ENCODE measurements at regions not wholly inside any gene's neighbourhood (a gene's known extent, or its start where the extent isn't known, plus 50 kb on each side); places are given as distances from the start of the nearest gene placed in this dataset.

GRCh38 chr4:153931804-153932203, 142.9 kb upstream of the SFRP2 start:
- peak; percentile 18 for DNase-seq (ENCODE audit: low read depth)

DNA sequence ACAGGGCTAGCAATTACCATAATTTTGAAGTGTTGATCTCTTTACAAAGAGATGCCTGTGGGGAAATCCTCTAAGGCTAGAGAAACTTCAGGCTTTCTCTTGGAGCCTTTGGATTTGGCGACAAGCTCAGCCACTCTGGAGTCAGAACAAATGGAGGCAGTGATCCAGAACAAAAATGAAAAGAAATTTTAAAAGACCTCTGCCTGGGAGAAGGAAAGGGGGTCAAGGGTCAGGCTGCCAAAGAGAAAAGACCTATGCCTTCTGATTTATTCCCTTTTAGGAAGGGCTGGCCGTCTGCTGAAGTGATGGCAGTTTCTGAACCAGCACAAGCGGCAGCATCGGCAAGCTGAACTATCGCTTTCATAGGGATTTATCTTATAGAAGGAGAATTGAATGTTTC, 140.8 kb upstream of the SFRP2 start:
- DNase-seq (ENCODE audit: low read depth) = no peak
- TF ChIP-seq CTCF (conservative IDR thresholded peaks at IDR 0.05; ENCODE audit: low read depth, low read length) = no peak
- no peak overlapping the region for H3K4me3 ChIP-seq (ENCODE audit: low read length)

More at GRCh38 chr4:153931804-153932203, 142.9 kb upstream of the SFRP2 start:
- TF ChIP-seq CTCF (conservative IDR thresholded peaks at IDR 0.05; ENCODE audit: low read depth, low read length) = no peak
- no peak overlapping the region for H3K4me3 ChIP-seq (ENCODE audit: low read length)

DNA sequence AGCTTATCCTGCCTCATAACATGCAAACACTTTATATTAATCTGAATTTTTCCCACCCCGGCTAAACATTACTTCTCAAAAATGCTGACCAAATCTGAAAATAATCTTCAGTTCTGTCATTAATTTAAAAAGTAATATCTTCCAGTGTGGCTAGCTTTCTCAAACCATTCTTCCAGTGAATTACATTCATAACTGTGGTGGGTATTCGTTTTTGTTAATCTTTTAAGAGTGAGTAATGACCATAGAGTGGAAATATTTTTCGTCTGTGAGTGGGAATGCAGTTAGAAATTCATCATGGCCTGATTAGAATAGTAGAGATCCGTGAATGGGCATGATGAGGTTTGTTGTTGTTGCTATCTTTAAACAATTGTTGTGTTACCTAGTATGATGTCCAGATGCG, 138.6 kb upstream of the SFRP2 start:
- TF ChIP-seq CTCF (conservative IDR thresholded peaks at IDR 0.05; ENCODE audit: low read depth, low read length) = no peak
- no peak overlapping the region for H3K4me3 ChIP-seq (ENCODE audit: low read length)
- peak; percentile 8 for DNase-seq (ENCODE audit: low read depth)

DNA sequence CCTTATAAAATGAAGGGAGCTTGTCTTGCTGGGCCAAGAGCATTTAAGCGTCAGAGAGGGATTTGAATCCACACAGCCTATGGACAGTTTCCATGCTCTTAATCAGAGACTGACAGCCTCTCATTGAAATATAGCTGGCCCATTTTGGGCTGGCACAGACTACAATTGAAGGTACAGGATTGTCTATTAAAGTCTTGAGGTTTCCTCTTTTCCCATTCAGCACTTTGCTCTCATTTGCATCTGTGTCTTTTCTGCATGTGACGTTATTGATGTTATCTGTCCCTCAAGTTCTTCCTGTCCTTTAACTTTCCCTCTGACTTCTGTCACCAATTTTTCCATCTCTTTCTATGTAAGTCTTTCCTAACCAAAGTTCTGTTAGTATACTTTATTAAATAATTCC, 133.3 kb upstream of the SFRP2 start:
- no peak for TF ChIP-seq CTCF (conservative IDR thresholded peaks at IDR 0.05; ENCODE audit: low read depth, low read length)
- H3K4me3 ChIP-seq (ENCODE audit: low read length) = no peak overlapping the region
- no peak for DNase-seq (ENCODE audit: low read depth)

GRCh38 chr4:153919667-153920066, 130.8 kb upstream of the SFRP2 start:
- TF ChIP-seq CTCF (conservative IDR thresholded peaks at IDR 0.05; ENCODE audit: low read depth, low read length) = no peak
- H3K4me3 ChIP-seq (ENCODE audit: low read length) = no peak overlapping the region
- DNase-seq (ENCODE audit: low read depth) = no peak

DNA sequence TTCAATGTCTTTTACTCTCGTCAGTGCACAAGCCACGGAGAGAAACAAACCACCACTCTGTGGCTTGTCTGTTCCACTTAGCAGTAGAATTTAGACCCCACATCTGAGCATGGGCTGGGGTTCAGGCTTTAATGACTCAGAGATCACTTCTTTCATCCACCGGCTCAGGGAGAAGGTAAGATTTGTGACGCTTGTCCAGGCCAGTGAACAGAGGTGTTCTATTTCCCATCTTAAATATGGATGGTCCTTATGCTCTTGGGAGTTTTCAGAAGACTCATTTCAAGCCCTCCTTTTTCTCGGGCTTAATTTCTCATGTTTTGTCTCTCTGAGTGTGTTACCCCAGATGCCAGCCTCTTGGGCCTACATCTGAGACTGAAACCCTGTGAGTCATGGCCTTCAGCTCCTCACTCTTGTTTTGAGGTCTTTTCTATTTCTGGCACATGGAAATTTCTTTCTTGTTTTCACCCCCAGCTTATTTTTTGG, 127.4 kb upstream of the SFRP2 start:
- no peak overlapping the region for H3K4me3 ChIP-seq (ENCODE audit: low read length)
- no peak for DNase-seq (ENCODE audit: low read depth)
- no peak for TF ChIP-seq CTCF (conservative IDR thresholded peaks at IDR 0.05; ENCODE audit: low read depth, low read length)

DNA sequence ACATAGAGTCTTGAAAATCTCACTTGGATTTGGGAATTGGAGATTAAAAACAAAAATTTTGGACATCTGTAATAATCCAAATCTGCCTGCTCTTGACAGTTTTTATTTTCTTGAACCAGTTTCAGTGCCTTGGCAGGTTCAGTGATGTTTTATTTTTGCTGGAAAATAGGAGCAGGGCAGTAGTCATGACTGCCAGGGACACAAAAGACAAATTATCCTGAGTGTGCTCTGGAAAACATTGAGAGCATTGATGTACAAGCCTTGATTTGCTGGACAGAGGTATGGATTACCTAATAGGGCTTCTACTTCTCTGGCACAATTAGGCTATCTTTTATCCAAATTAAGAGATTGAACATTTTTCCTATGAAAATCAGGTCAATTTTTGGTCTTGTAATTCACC, 123.4 kb upstream of the SFRP2 start:
- TF ChIP-seq CTCF (conservative IDR thresholded peaks at IDR 0.05; ENCODE audit: low read depth, low read length) = no peak
- DNase-seq (ENCODE audit: low read depth) = no peak
- H3K4me3 ChIP-seq (ENCODE audit: low read length) = no peak overlapping the region
